Left lobe of liver (tissue), 2 donors: ENCODE measurements at regions not wholly inside any gene's neighbourhood (a gene's known extent, or its start where the extent isn't known, plus 50 kb on each side); places are given as distances from the start of the nearest gene placed in this dataset.
"Not testable (repeated sequence)": the region's sequence is repeated elsewhere in the genome, so short reads cannot be mapped to it uniquely, and the experiment has no call there.

ENCODE experiments used
- ATAC-seq: fragments of 200-7000 bp; cut with Tn5 transposase; one replicate; pipeline ENCODE4 v1.9.1; 2020; ENCODE audit warnings: mild to moderate bottlenecking, moderate library complexity
- DNase-seq: peaks from one replicate; pipeline ENCODE4 v3.0.0-alpha.2; 2020; ENCODE audit warnings: low spot score
- donor health status: DM: no; HTN: no; CAD: no; lungs with moderate emphysema.
- donor health status: DM: no; HTN: yes; CAD: no.

GRCh38 chr7:51973939-51974338 is 657.3 kb upstream of the COBL start:
- no peak for ATAC-seq
- DNase-seq: no peak

- ATAC-seq (no peak), DNase-seq (no peak)
Measured at GRCh38 chr7:51973071-51973470, 656.5 kb upstream of the COBL start.

- no peak for ATAC-seq
- no peak for DNase-seq
Measured at GRCh38 chr7:51970961-51971665, 654.5 kb upstream of the COBL start.

DNA sequence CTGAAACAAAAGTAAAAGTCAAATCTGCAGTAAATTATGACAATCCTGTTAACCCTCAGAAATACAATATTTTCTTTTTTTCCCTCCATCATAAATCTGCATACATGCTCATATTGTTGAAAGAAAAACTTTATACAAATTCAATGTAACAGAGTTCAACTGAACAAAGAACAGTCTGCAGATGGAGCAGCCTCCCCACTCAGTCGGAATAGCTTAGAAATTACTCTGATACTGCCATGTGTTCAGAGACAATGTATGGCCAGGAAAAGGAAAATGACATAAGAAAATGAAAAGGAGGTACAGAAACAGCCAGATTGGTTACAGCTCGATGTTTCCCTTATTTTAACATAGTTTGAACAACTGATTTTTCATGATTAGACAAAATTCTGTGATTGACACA is 651.9 kb upstream of the COBL start:
- DNase-seq (no peak), ATAC-seq (no peak)

- no peak for DNase-seq
- ATAC-seq: no peak
Measured at GRCh38 chr7:51965454-51965853, 648.8 kb upstream of the COBL start.

- ATAC-seq (no peak), DNase-seq (no peak)
Measured at GRCh38 chr7:51961804-51962203, 645.2 kb upstream of the COBL start.

- no peak for DNase-seq
- no peak for ATAC-seq
Measured at GRCh38 chr7:51950813-51951212, 634.2 kb upstream of the COBL start.

DNA sequence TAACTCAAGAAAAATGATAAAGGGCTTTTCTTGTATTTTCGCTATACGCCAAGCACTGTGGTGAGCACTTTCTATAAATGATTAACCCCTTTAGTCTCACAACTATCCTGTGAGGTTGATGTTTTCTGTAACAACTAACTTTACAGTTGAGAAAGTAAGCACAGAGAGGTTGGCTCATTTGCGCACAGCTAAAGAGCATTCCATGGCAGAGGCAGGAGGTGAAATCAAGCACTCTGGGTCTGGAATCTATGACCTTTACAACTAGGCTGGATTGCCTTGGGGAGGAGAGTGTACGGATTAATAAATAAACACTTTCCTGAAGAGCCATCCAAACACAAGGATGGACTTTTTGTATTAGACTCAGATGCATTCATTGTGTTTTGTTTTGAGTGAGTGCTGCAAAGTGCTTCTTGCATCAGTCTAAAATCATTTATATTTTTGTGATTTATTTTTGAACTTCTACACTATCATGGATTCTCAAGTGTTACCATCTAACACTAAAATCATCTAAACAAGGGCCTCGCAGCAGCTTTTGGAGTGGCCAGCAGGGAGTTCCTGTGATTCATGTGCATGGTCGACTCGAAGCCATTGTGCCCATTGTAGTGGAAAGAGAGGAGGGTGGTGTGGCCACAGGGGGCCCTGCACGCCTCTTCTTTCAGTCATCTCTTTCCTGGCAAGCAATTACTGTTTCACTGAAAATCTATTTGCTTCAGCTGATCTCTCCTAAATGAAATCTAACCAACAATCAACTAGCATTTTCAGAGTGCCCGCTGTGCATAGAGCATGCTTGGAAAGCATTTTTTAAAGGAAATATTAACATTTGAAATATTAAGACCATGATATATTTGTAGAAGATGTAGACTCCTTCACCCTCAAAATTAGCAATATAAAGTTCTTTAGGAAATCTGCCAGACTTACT is 633.4 kb upstream of the COBL start:
- no peak for DNase-seq
- no peak for ATAC-seq

GRCh38 chr7:51930834-51931233 is 614.2 kb upstream of the COBL start:
- ATAC-seq (no peak), DNase-seq (no peak)

- DNase-seq: no peak
- ATAC-seq: no peak
Measured at GRCh38 chr7:51929818-51930217, 613.2 kb upstream of the COBL start.

DNA sequence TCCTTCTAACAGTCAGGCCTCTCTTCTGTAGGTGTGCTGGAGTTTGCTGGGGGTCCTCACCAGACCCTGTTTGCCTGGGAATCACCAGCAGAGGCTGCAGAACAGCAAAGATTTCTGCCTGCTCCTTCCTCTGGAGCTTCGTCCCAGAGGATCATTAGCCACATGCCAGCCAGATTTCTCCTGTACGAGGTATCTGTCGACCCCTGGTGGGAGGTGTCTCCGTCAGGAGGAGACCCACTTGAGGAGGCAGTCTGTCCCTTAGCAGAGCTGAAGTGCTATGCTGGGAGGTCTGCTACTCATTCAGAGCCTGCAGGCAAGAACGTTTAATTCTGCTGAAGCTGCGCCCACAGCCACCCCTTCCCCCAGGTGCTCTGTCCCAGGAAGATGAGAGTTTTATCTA is 611.1 kb upstream of the COBL start:
- DNase-seq (no peak), ATAC-seq (no peak)

GRCh38 chr7:51918581-51918980 is 602.0 kb upstream of the COBL start:
- ATAC-seq: no peak
- DNase-seq: no peak

DNA sequence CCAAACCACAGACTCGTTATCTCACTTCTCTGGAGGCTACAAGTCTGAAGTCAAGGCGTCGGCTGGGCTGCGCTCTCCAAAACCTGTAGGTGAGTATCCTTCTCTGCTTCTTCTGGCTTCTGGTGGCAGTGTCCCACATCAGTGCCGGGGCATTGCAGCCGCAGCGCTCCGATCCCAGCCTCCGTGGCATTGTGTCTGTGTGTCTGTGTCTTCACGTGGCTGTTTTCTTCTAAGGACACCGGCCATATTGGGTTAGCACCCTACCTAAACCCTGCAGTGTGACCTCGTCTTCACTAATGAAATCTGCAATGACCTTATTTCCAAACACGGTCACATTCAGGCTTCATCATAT is 584.9 kb upstream of the COBL start:
- no peak for DNase-seq
- no peak for ATAC-seq

- DNase-seq, ATAC-seq: not testable (repeated sequence)
Measured at GRCh38 chr7:51900755-51901488, 584.3 kb upstream of the COBL start.

DNA sequence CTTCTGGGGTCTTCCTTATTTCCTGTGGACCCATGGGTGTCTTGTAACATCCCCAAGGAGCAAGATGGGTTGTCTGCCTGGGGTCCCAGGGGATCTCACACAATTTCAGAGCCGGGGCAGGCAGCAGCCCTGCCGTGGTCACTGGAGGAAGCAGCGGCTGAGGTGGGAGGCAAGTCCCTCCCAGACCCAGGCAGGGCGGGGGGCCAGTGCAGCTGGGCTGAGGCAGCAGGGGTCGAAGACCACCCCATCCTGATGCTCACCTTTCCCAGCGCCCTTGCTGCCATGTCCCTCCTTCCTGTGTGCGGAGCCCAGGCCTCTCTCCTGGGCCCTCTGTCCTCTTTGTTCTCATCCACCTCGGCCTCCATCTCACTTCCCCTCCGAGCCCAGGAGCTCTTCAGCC is 583.0 kb upstream of the COBL start:
- DNase-seq: no peak
- no peak for ATAC-seq

- no peak for DNase-seq
- no peak for ATAC-seq
Measured at GRCh38 chr7:51882412-51882811, 565.8 kb upstream of the COBL start.

- DNase-seq: no peak
- no peak for ATAC-seq
Measured at GRCh38 chr7:51881309-51881708, 564.7 kb upstream of the COBL start.

GRCh38 chr7:51878865-51879264 is 562.3 kb upstream of the COBL start:
- DNase-seq: no peak
- no peak for ATAC-seq

- no peak for ATAC-seq
- no peak for DNase-seq
Measured at GRCh38 chr7:51869452-51869851, 552.8 kb upstream of the COBL start.

GRCh38 chr7:51867117-51867516 is 550.5 kb upstream of the COBL start:
- DNase-seq (no peak), ATAC-seq (no peak)

- ATAC-seq: no peak
- DNase-seq: no peak
Measured at GRCh38 chr7:51860305-51860704, 543.7 kb upstream of the COBL start.

DNA sequence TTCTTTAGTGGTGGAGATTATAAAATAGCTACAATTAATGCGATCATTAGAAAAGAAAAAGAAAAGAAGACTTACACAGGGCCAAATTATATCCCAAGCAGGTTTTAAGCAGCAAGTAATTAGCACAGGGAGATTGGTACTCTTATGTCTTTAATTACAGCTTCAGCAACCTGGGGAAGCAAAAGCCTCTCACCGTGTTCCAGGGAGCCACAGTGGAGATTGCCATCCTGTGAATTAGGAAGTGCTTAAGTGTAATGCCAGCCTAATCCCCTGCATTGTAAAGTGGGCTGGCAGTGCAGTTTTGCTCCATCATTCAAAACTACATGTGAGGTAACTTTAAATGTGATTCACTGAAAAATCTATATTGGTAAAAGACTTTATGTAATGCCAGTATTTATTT is 533.5 kb upstream of the COBL start:
- ATAC-seq: no peak

More for the DNA sequence above, 533.5 kb upstream of the COBL start:
- DNase-seq: no peak
